Right lobe of liver (tissue), 4 donors: ENCODE measurements at regions not wholly inside any gene's neighbourhood (a gene's known extent, or its start where the extent isn't known, plus 50 kb on each side); places are given as distances from the start of the nearest gene placed in this dataset.

Source experiments
- CTCF ChIP-seq, 4 donors: fragments of 200-600 bp in 3 of 4; fragments of 450-650 bp in 1 of 4; IDR thresholded peaks; one replicate each; pipeline versions ENCODE4 v1.5.1 to v1.8.0; 2016 to 2022; ENCODE audit warnings: antibody characterized with exemption in 4 of 4, mild to moderate bottlenecking in 2 of 4
- POLR2A ChIP-seq: fragments of 450-650 bp; IDR thresholded peaks from one replicate; pipeline ENCODE4 v1.6.1; 2017; ENCODE audit warnings: antibody characterized with exemption, mild to moderate bottlenecking
- donor health status: DM: no; HTN: no; CAD: no.
- donor health status: DM: no; HTN: no; CAD: no.
- donor health status: DM: no; HTN: yes; CAD: no.

GRCh38 chr3:84538597-84538996 lies 420.2 kb upstream of the CADM2 start:
- no peak for TF ChIP-seq CTCF (IDR thresholded peaks at IDR 0.05)
- no peak for TF ChIP-seq POLR2A
